Lung (tissue), 11 donors: ENCODE measurements at regions not wholly inside any gene's neighbourhood (a gene's known extent, or its start where the extent isn't known, plus 50 kb on each side); places are given as distances from the start of the nearest gene placed in this dataset.

Source experiments
- ATAC-seq: fragments of 200-7000 bp; cut with Tn5 transposase; one replicate; pipeline ENCODE4 v1.9.1; 2020; ENCODE audit warnings: moderate number of reproducible peaks; ENCODE audit not compliant: insufficient read depth, low FRiP score
- DNase-seq, 3 donors: peaks; one replicate each; pipeline ENCODE4 v3.0.0-alpha.2; 2013 to 2017
- H3K27ac ChIP-seq, 2 donors: one replicate each; pipeline ENCODE4 v1.5.1; 2013; ENCODE audit warnings: mild to moderate bottlenecking in 2 of 2, moderate library complexity in 2 of 2, control low read depth in 1 of 2, inconsistent platforms in 1 of 2, low read depth in 1 of 2, low read length in 1 of 2
- H3K27me3 ChIP-seq, 3 donors: one replicate each; pipeline ENCODE4 v1.5.1; 2013; ENCODE audit warnings: low read length in 2 of 3; ENCODE audit not compliant: control insufficient read depth in 3 of 3, insufficient read depth in 3 of 3
- H3K36me3 ChIP-seq, 4 donors: one replicate each; pipeline ENCODE4 v1.5.1; 2013; ENCODE audit warnings: low read length in 4 of 4, mild to moderate bottlenecking in 1 of 4, moderate library complexity in 1 of 4; ENCODE audit not compliant: control insufficient read depth in 4 of 4, insufficient read depth in 4 of 4
- H3K4me1 ChIP-seq, 5 donors: one replicate each; pipeline ENCODE4 v1.5.1; 2013; ENCODE audit warnings: low read length in 5 of 5, mild to moderate bottlenecking in 2 of 5, moderate library complexity in 1 of 5; ENCODE audit not compliant: control insufficient read depth in 5 of 5, insufficient read depth in 5 of 5
- H3K4me3 ChIP-seq: one replicate; pipeline ENCODE4 v1.5.1; 2013; ENCODE audit warnings: mild to moderate bottlenecking, control low read depth, moderate library complexity
- H3K9ac ChIP-seq, 2 donors: one replicate each; pipeline ENCODE4 v1.5.1; 2013; ENCODE audit warnings: low read length in 2 of 2, control low read depth in 1 of 2; ENCODE audit not compliant: insufficient read depth in 1 of 2
- H3K9me3 ChIP-seq, 4 donors: one replicate each; pipeline ENCODE4 v1.5.1; 2013; ENCODE audit warnings: low read length in 3 of 4, mild to moderate bottlenecking in 1 of 4, moderate library complexity in 1 of 4; ENCODE audit not compliant: control insufficient read depth in 4 of 4, insufficient read depth in 3 of 4
- CTCF ChIP-seq: IDR thresholded peaks from 2 replicates; pipeline ENCODE4 v1.5.1; 2012; ENCODE audit warnings: mild to moderate bottlenecking; ENCODE audit errors: control extremely low read depth, extremely low read depth
- WGBS, 2 donors: extraction: QIAGEN DNeasy Blood & Tissue Kit; methylation state at CpG; one replicate each; pipeline ENCODE4 v1.1.7; 2013; 5-methylcytosine and 5-hydroxymethylcytosine counted together
- donor health status: control.
- donor health status: control.
- donor health status: Bipolar disorder and iron deficiency.
- donor health status: healthy.
- donor health status: DM: yes; HTN: yes; CAD: no.

GRCh38 chr2:10499275-10499907 lies 51.3 kb upstream of the ODC1 start:
- Histone ChIP-seq H3K4me3 (no peak overlapping the region), H3K27me3 (no peaks in the 10 kb centered on the region), H3K27ac (no peak overlapping the region), H3K4me1 (peaks cover 0 to 11% (median 0%) of the 10 kb centered on the region in 5 donors), H3K9me3 (no peaks in the 10 kb centered on the region), H3K36me3 (no peaks in the 10 kb centered on the region), H3K9ac (no peak overlapping the region)
- peak; percentile 30 for ATAC-seq
- no peak for TF ChIP-seq CTCF
- 70 to 80% methylated on average over 14 of the region's 14 CpGs for WGBS, 2 donors
- DNase-seq: peak in 2 of 3 donors; percentile 45 to 51

GRCh38 chr2:10498525-10499274 lies 50.6 kb upstream of the ODC1 start:
- DNase-seq (no peak), ATAC-seq (no peak)
- H3K4me3 ChIP-seq: no peak overlapping the region
- H3K9ac ChIP-seq: no peak overlapping the region
- H3K9me3 ChIP-seq: no peaks in the 10 kb centered on the region
- H3K27me3 ChIP-seq: no peaks in the 10 kb centered on the region
- H3K36me3 ChIP-seq: no peaks in the 10 kb centered on the region
- no peak overlapping the region for H3K27ac ChIP-seq
- 90 to 91% methylated on average over 11 of the region's 11 CpGs for WGBS, 2 donors
- TF ChIP-seq CTCF: no peak
- peaks cover 0 to 11% (median 0%) of the 10 kb centered on the region in 5 donors for H3K4me1 ChIP-seq
